Endodermal cell (in vitro differentiated cells): ENCODE measurements at regions not wholly inside any gene's neighbourhood (a gene's known extent, or its start where the extent isn't known, plus 50 kb on each side); places are given as distances from the start of the nearest gene placed in this dataset.

ENCODE experiments used
- DNase-seq: peaks from one replicate; pipeline ENCODE4 v3.0.0-alpha.2; 2017
- H3K27ac ChIP-seq: 2 replicates; pipeline ENCODE4 v1.5.1; 2013; ENCODE audit warnings: mild to moderate bottlenecking, low read depth, low read length, moderate library complexity
- H3K27me3 ChIP-seq: 2 replicates; pipeline ENCODE4 v1.6.1; 2013; ENCODE audit warnings: mild to moderate bottlenecking, low read length, moderate library complexity; ENCODE audit not compliant: insufficient read depth, control insufficient read depth, poor library complexity, severe bottlenecking
- H3K36me3 ChIP-seq: 2 replicates; pipeline ENCODE4 v1.7.0; 2013; ENCODE audit warnings: mild to moderate bottlenecking, low read length, moderate library complexity; ENCODE audit not compliant: control insufficient read depth, insufficient read depth
- H3K4me1 ChIP-seq: one replicate; pipeline ENCODE4 v1.7.0; 2013; ENCODE audit warnings: low read length; ENCODE audit not compliant: control insufficient read depth, insufficient read depth
- H3K4me3 ChIP-seq: 2 replicates; pipeline ENCODE4 v1.5.1; 2013; ENCODE audit warnings: mild to moderate bottlenecking, low read length, moderate library complexity
- H3K9ac ChIP-seq: 2 replicates; pipeline ENCODE4 v1.6.1; 2013; ENCODE audit warnings: mild to moderate bottlenecking, low read length, moderate library complexity; ENCODE audit not compliant: poor library complexity, severe bottlenecking; ENCODE audit errors: extremely low read depth
- H3K9me3 ChIP-seq: 2 replicates; pipeline ENCODE4 v1.6.1; 2013; ENCODE audit warnings: mild to moderate bottlenecking, low read length, moderate library complexity; ENCODE audit not compliant: control insufficient read depth
- H3K27ac Mint-ChIP-seq: 2 replicates; pipeline ENCODE4 v1.8.0; 2020; ENCODE audit warnings: mixed read lengths
- H3K27me3 Mint-ChIP-seq: 2 replicates; pipeline ENCODE4 v1.8.0; 2021; ENCODE audit warnings: mild to moderate bottlenecking, mixed read lengths; ENCODE audit not compliant: insufficient read depth
- H3K36me3 Mint-ChIP-seq: 2 replicates; pipeline ENCODE4 v1.8.0; 2020; ENCODE audit warnings: low read depth, mixed read lengths
- H3K4me1 Mint-ChIP-seq: 2 replicates; pipeline ENCODE4 v1.8.0; 2020; ENCODE audit warnings: mixed read lengths
- H3K4me3 Mint-ChIP-seq: 2 replicates; pipeline ENCODE4 v1.8.0; 2020; ENCODE audit warnings: mild to moderate bottlenecking, moderate library complexity, mixed read lengths
- H3K9me3 Mint-ChIP-seq: 2 replicates; pipeline ENCODE4 v1.8.0; 2020; ENCODE audit warnings: mild to moderate bottlenecking, mixed read lengths
- CTCF ChIP-seq: fragments of 200-600 bp; sonication (generic); conservative IDR thresholded peaks from 2 replicates; pipeline ENCODE4 v1.5.0; 2021; ENCODE audit warnings: antibody characterized with exemption, mild to moderate bottlenecking
- WGBS, 2 experiments: methylation state at CpG; one replicate each; pipeline versions ENCODE4 v1.1.5 to v1.1.7; 2013; ENCODE audit warnings: missing lambda C conversion rate in 2 of 2, mixed read lengths in 1 of 2; ENCODE audit not compliant: insufficient coverage in 1 of 2, insufficient read length in 1 of 2; 5-methylcytosine and 5-hydroxymethylcytosine counted together

- Mint-ChIP-seq H3K9me3 (no peaks in the 10 kb centered on the region), H3K27me3 (no peaks in the 10 kb centered on the region), H3K4me3 (no peak overlapping the region), H3K4me1 (no peaks in the 10 kb centered on the region), H3K36me3 (no peaks in the 10 kb centered on the region), H3K27ac (no peak overlapping the region)
- Histone ChIP-seq H3K4me3 (no peak overlapping the region), H3K9ac (no peak overlapping the region), H3K9me3 (no peaks in the 10 kb centered on the region), H3K27me3 (no peaks in the 10 kb centered on the region), H3K27ac (no peak overlapping the region), H3K4me1 (no peaks in the 10 kb centered on the region), H3K36me3 (no peaks in the 10 kb centered on the region)
- no peak for DNase-seq
- no peak for TF ChIP-seq CTCF
- WGBS, 2 experiments: 92 to 96% methylated on average over 7 to 9 of the region's 9 CpGs
Observed at GRCh38 chr4:187212446-187213080, 488.9 kb upstream of the FAT1 start.

- no peaks in the 10 kb centered on the region for H3K36me3 Mint-ChIP-seq
- Histone ChIP-seq H3K9me3 (no peaks in the 10 kb centered on the region), H3K27ac (no peak overlapping the region), H3K36me3 (no peaks in the 10 kb centered on the region), H3K9ac (no peak overlapping the region), H3K27me3 (no peaks in the 10 kb centered on the region), H3K4me1 (no peaks in the 10 kb centered on the region), H3K4me3 (no peak overlapping the region)
- H3K4me3 Mint-ChIP-seq: no peak overlapping the region
- no peaks in the 10 kb centered on the region for H3K9me3 Mint-ChIP-seq
- no peaks in the 10 kb centered on the region for H3K27me3 Mint-ChIP-seq
- TF ChIP-seq CTCF: no peak
- 86 to 96% methylated on average over 5 to 17 of the region's 17 CpGs for WGBS, 2 experiments
- H3K4me1 Mint-ChIP-seq: no peaks in the 10 kb centered on the region
- no peak overlapping the region for H3K27ac Mint-ChIP-seq
- DNase-seq: no peak
Observed at GRCh38 chr4:187215438-187215837, 491.8 kb upstream of the FAT1 start.

GRCh38 chr4:187218705-187219245 is 495.1 kb upstream of the FAT1 start:
- Histone ChIP-seq H3K9me3 (no peaks in the 10 kb centered on the region), H3K27me3 (no peaks in the 10 kb centered on the region), H3K4me1 (no peaks in the 10 kb centered on the region), H3K9ac (no peak overlapping the region), H3K4me3 (no peak overlapping the region), H3K36me3 (no peaks in the 10 kb centered on the region), H3K27ac (no peak overlapping the region)
- Mint-ChIP-seq H3K4me1 (no peaks in the 10 kb centered on the region), H3K36me3 (no peaks in the 10 kb centered on the region), H3K9me3 (no peaks in the 10 kb centered on the region), H3K4me3 (no peak overlapping the region), H3K27me3 (no peaks in the 10 kb centered on the region), H3K27ac (no peak overlapping the region)
- no peak for DNase-seq
- WGBS, 2 experiments: 95 to 97% methylated on average over 17 to 20 of the region's 20 CpGs
- TF ChIP-seq CTCF: no peak
